Gastroesophageal sphincter (tissue), 3 donors: ENCODE measurements at regions not wholly inside any gene's neighbourhood (a gene's known extent, or its start where the extent isn't known, plus 50 kb on each side); places are given as distances from the start of the nearest gene placed in this dataset.

Experiments used
- POLR2AphosphoS5 ChIP-seq: sonication (generic); formaldehyde crosslinking; IDR thresholded peaks from one replicate; pipeline ENCODE4 v1.6.1; 2017; ENCODE audit warnings: antibody characterized with exemption
- TF ChIP-seq, protein P1 (sequence below), 4 experiments: fragments of 200-600 bp in 2 of 4; fragments of 450-650 bp in 2 of 4; sonication (generic) in 1 of 4; IDR thresholded peaks; one replicate each; pipeline ENCODE4 v1.5.1; 2017 to 2019; ENCODE audit warnings: antibody characterized with exemption in 4 of 4, mild to moderate bottlenecking in 2 of 4, moderate library complexity in 2 of 4

DNA sequence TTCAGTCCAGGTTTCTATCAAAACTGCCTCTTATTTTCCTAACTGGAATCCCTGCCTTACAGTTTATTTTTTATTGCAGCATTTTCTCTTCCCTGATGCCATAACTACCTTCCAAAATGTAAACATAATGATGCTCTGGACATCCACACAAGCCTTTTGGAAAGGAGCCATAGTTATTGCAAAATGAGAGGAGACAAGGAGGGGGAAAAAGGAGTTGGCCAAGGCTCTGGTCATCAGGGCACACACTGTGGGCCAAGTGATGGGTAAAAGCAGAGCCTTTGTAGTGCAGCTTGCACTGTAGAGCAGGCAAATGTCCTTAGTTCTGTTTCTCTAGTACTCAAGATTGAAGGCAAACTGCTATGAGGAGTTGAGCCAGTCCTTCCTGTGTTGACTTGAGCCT lies 289.3 kb upstream of the MTPN start:
- TF ChIP-seq POLR2AphosphoS5: no peak
- TF ChIP-seq, protein P1, sequence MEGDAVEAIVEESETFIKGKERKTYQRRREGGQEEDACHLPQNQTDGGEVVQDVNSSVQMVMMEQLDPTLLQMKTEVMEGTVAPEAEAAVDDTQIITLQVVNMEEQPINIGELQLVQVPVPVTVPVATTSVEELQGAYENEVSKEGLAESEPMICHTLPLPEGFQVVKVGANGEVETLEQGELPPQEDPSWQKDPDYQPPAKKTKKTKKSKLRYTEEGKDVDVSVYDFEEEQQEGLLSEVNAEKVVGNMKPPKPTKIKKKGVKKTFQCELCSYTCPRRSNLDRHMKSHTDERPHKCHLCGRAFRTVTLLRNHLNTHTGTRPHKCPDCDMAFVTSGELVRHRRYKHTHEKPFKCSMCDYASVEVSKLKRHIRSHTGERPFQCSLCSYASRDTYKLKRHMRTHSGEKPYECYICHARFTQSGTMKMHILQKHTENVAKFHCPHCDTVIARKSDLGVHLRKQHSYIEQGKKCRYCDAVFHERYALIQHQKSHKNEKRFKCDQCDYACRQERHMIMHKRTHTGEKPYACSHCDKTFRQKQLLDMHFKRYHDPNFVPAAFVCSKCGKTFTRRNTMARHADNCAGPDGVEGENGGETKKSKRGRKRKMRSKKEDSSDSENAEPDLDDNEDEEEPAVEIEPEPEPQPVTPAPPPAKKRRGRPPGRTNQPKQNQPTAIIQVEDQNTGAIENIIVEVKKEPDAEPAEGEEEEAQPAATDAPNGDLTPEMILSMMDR (IDR thresholded peaks at IDR 0.05): no peak
